Tibial artery (tissue), 4 donors: ENCODE measurements at regions not wholly inside any gene's neighbourhood (a gene's known extent, or its start where the extent isn't known, plus 50 kb on each side); places are given as distances from the start of the nearest gene placed in this dataset.

ENCODE experiments used
- DNase-seq, 2 donors: peaks; one replicate each; pipeline ENCODE4 v3.0.0-alpha.2; 2019
- H3K27ac ChIP-seq, 2 donors: fragments of 200-600 bp; sonication (generic) in 1 of 2; 1 replicate in 1 of 2; 2 replicates in 1 of 2; pipeline ENCODE4 v1.5.1; 2018 to 2019; ENCODE audit warnings: mild to moderate bottlenecking in 1 of 2
- H3K27me3 ChIP-seq, 2 donors: fragments of 200-600 bp; sonication (generic) in 1 of 2; one replicate each; pipeline versions ENCODE4 v1.5.1 to v1.6.0; 2016 to 2019
- H3K36me3 ChIP-seq, 3 donors: fragments of 200-600 bp; sonication (generic) in 2 of 3; one replicate each; pipeline ENCODE4 v1.5.1; 2016 to 2019; ENCODE audit warnings: mild to moderate bottlenecking in 2 of 3
- H3K4me1 ChIP-seq, 4 donors: fragments of 200-600 bp; sonication (generic) in 2 of 4; 1 replicate in 3 of 4; 2 replicates in 1 of 4; pipeline ENCODE4 v1.5.1; 2016 to 2019
- H3K4me3 ChIP-seq, 2 donors: fragments of 200-600 bp; sonication (generic) in 1 of 2; 1 replicate in 1 of 2; 2 replicates in 1 of 2; pipeline ENCODE4 v1.5.1; 2018 to 2019; ENCODE audit warnings: mild to moderate bottlenecking in 2 of 2
- H3K9me3 ChIP-seq, 3 donors: fragments of 200-600 bp; sonication (generic) in 1 of 3; one replicate each; pipeline ENCODE4 v1.5.1; 2016 to 2019
- intact Hi-C: fragments of 100-400 bp; cut with DNase I; formaldehyde crosslinking; loops from one replicate; pipeline ENCODE4 v1.15.0; 2023; ENCODE audit warnings: low total_unique reads
- TF ChIP-seq, protein P1 (sequence below), 2 experiments: fragments of 200-600 bp in 1 of 2; fragments of 450-650 bp in 1 of 2; IDR thresholded peaks; one replicate each; pipeline ENCODE4 v1.5.1; 2017 to 2019; ENCODE audit warnings: antibody characterized with exemption in 2 of 2, mild to moderate bottlenecking in 1 of 2, moderate library complexity in 1 of 2

DNA sequence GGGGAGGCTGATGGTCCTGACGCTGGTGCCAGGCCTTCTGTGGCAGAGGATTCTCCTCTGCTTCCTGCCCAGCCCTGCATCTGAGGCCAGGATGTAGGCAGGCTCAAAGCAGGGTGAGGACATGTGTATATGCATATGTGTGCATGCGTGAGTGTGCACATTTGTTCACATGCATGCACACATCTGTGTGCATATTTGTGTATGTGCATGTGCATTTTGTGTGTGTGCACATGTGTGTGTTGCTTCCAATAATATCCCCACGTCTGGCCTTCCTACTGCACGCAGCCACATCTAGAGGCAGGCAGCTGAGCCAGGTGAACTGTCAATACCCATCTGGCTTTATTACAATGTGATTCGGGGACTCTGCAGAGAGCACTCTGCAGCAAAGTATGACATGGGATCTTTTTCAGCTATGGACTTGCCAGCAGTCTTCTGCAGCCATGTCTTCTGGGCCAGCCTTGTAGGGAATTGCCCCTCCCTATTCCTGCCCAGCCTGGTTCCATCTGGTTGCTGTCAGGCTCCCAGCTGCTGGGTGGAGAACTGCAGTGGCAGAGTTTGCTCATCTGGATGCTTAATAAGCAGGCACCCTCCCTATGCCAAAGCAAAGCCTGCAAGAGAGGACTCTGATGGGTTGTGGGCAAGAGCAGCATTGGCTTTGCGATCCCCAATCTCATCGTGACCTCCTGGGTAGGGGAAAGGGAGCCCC is 140.7 kb downstream of the PFKFB3 start:
- no peaks in the 10 kb centered on the region for H3K9me3 ChIP-seq
- peaks cover 0 to 11% (median 4%) of the 10 kb centered on the region in 4 donors for H3K4me1 ChIP-seq
- no peak for DNase-seq
- intact Hi-C loops: no loop called here
- no peak overlapping the region for H3K27ac ChIP-seq
- no peaks in the 10 kb centered on the region for H3K27me3 ChIP-seq
- H3K36me3 ChIP-seq: no peaks in the 10 kb centered on the region
- H3K4me3 ChIP-seq: no peak overlapping the region
- TF ChIP-seq, protein P1, sequence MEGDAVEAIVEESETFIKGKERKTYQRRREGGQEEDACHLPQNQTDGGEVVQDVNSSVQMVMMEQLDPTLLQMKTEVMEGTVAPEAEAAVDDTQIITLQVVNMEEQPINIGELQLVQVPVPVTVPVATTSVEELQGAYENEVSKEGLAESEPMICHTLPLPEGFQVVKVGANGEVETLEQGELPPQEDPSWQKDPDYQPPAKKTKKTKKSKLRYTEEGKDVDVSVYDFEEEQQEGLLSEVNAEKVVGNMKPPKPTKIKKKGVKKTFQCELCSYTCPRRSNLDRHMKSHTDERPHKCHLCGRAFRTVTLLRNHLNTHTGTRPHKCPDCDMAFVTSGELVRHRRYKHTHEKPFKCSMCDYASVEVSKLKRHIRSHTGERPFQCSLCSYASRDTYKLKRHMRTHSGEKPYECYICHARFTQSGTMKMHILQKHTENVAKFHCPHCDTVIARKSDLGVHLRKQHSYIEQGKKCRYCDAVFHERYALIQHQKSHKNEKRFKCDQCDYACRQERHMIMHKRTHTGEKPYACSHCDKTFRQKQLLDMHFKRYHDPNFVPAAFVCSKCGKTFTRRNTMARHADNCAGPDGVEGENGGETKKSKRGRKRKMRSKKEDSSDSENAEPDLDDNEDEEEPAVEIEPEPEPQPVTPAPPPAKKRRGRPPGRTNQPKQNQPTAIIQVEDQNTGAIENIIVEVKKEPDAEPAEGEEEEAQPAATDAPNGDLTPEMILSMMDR (IDR thresholded peaks at IDR 0.05): no peak

DNA sequence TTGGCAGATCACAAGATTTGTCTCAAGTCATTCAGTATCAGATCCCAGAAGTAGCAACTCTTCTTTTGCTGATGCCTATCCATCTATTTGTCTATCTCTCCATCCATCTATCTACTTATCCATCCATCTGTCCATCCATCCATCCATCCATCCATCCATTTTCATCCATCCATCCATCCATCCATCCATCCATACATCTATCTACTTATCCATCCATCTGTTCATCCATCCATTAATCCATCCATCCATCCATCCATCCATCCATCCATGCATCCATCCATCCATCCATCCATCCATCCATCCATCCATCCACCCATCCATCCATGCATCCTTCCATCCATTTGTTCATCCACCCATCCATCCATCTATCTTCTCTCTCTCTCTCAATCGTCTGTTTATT is 142.7 kb downstream of the PFKFB3 start:
- no peaks in the 10 kb centered on the region for H3K9me3 ChIP-seq
- no peaks in the 10 kb centered on the region for H3K27me3 ChIP-seq
- H3K36me3 ChIP-seq: no peaks in the 10 kb centered on the region
- DNase-seq: no peak
- H3K4me3 ChIP-seq: no peak overlapping the region
- H3K4me1 ChIP-seq: peaks cover 0 to 11% (median 5%) of the 10 kb centered on the region in 4 donors
- TF ChIP-seq, protein P1 (IDR thresholded peaks at IDR 0.05): no peak
- intact Hi-C loops: no loop called here
- no peak overlapping the region for H3K27ac ChIP-seq

- Histone ChIP-seq H3K27me3 (no peaks in the 10 kb centered on the region), H3K27ac (no peak overlapping the region), H3K4me1 (peaks cover 0 to 11% (median 5%) of the 10 kb centered on the region in 4 donors), H3K36me3 (no peaks in the 10 kb centered on the region), H3K4me3 (no peak overlapping the region), H3K9me3 (no peaks in the 10 kb centered on the region)
- TF ChIP-seq, protein P1 (IDR thresholded peaks at IDR 0.05): no peak
- DNase-seq: no peak
- intact Hi-C loops: no loop called here
Observed at GRCh38 chr10:6346631-6347030, 143.9 kb downstream of the PFKFB3 start.

DNA sequence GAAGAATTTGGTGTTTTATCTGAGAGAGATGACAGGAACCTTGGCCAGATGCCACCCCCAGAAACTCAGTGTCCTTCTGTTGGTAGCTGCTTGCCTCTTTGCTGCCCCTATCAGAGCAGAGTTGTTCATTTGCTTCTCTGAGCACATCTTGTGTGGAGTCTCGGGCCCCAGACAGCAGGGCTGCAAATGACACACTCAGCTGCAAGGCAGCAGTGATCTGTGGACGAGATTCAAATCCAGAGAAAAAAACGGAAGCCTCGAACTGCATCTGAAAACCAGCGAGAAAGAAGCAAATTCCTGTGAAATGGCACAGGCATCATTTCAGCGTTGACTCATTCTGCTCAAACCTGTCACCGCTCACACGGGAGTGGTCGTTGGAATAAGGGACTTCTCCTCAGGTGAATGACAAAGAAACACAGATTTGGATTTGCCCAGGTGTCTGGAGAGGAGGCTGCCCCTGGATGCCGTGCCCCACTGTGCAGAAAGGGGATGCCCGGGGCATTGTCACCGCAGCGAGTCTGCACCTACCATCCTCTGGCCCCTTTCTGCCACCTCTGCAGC is 144.7 kb downstream of the PFKFB3 start:
- no peak overlapping the region for H3K27ac ChIP-seq
- intact Hi-C loops: no loop called here
- no peak for DNase-seq
- H3K4me1 ChIP-seq: peaks cover 0 to 11% (median 5%) of the 10 kb centered on the region in 4 donors
- no peaks in the 10 kb centered on the region for H3K27me3 ChIP-seq
- no peaks in the 10 kb centered on the region for H3K36me3 ChIP-seq
- H3K4me3 ChIP-seq: no peak overlapping the region
- TF ChIP-seq, protein P1 (IDR thresholded peaks at IDR 0.05): no peak
- no peaks in the 10 kb centered on the region for H3K9me3 ChIP-seq

GRCh38 chr10:6348096-6348874 is 145.6 kb downstream of the PFKFB3 start:
- intact Hi-C loops: no loop called here
- peak in 1 of 2 donors; percentile 60 for DNase-seq

More at GRCh38 chr10:6348096-6348874, 145.6 kb downstream of the PFKFB3 start:
- no peaks in the 10 kb centered on the region for H3K36me3 ChIP-seq
- H3K27ac ChIP-seq: peak overlapping the region in 1 of 2 donors; percentile 31
- H3K4me1 ChIP-seq: peaks cover 0 to 11% (median 5%) of the 10 kb centered on the region in 4 donors
- no peaks in the 10 kb centered on the region for H3K27me3 ChIP-seq
- no peak overlapping the region for H3K4me3 ChIP-seq
- TF ChIP-seq, protein P1 (IDR thresholded peaks at IDR 0.05): no peak
- H3K9me3 ChIP-seq: no peaks in the 10 kb centered on the region
